ENCODE measurements at regions not wholly inside any gene's neighbourhood (a gene's known extent, or its start where the extent isn't known, plus 50 kb on each side); places are given as distances from the start of the nearest gene placed in this dataset.

GRCh38 chr5:38720554-38721361, 125.1 kb upstream of the OSMR start:
- TF ChIP-seq POLR2AphosphoS5 (IDR thresholded peaks at IDR 0.05; ENCODE audit: low read depth, low read length) = no peak
- TF ChIP-seq, protein P1, sequence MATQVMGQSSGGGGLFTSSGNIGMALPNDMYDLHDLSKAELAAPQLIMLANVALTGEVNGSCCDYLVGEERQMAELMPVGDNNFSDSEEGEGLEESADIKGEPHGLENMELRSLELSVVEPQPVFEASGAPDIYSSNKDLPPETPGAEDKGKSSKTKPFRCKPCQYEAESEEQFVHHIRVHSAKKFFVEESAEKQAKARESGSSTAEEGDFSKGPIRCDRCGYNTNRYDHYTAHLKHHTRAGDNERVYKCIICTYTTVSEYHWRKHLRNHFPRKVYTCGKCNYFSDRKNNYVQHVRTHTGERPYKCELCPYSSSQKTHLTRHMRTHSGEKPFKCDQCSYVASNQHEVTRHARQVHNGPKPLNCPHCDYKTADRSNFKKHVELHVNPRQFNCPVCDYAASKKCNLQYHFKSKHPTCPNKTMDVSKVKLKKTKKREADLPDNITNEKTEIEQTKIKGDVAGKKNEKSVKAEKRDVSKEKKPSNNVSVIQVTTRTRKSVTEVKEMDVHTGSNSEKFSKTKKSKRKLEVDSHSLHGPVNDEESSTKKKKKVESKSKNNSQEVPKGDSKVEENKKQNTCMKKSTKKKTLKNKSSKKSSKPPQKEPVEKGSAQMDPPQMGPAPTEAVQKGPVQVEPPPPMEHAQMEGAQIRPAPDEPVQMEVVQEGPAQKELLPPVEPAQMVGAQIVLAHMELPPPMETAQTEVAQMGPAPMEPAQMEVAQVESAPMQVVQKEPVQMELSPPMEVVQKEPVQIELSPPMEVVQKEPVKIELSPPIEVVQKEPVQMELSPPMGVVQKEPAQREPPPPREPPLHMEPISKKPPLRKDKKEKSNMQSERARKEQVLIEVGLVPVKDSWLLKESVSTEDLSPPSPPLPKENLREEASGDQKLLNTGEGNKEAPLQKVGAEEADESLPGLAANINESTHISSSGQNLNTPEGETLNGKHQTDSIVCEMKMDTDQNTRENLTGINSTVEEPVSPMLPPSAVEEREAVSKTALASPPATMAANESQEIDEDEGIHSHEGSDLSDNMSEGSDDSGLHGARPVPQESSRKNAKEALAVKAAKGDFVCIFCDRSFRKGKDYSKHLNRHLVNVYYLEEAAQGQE (IDR thresholded peaks at IDR 0.05; ENCODE audit: insufficient read depth in 1 of 2, low read depth in 2 of 2, low read length in 2 of 2) = no peak

Measured in PFSK-1 (cell line).